Kidney epithelial cell (primary cell): ENCODE measurements at regions not wholly inside any gene's neighbourhood (a gene's known extent, or its start where the extent isn't known, plus 50 kb on each side); places are given as distances from the start of the nearest gene placed in this dataset.

Experiments
- DNase-seq: peaks from one replicate; pipeline ENCODE4 v3.0.0-alpha.2; 2010; ENCODE audit warnings: low read depth
- H3K27me3 ChIP-seq: 2 replicates; pipeline ENCODE4 v1.6.0; 2011; ENCODE audit warnings: low read length; ENCODE audit not compliant: control insufficient read depth, insufficient read depth
- H3K36me3 ChIP-seq: 2 replicates; pipeline ENCODE4 v1.5.1; 2011; ENCODE audit warnings: low read length; ENCODE audit not compliant: control insufficient read depth, insufficient read depth
- H3K4me3 ChIP-seq: 2 replicates; pipeline ENCODE4 v1.5.1; 2011; ENCODE audit warnings: low read depth, mild to moderate bottlenecking, control low read depth, low read length
- TF ChIP-seq, protein P1 (sequence below): IDR thresholded peaks from 2 replicates; pipeline ENCODE4 v1.5.1; 2011; ENCODE audit warnings: mild to moderate bottlenecking, moderate library complexity, low read length, control low read depth, inconsistent platforms; ENCODE audit not compliant: insufficient read depth, poor library complexity, severe bottlenecking

DNA sequence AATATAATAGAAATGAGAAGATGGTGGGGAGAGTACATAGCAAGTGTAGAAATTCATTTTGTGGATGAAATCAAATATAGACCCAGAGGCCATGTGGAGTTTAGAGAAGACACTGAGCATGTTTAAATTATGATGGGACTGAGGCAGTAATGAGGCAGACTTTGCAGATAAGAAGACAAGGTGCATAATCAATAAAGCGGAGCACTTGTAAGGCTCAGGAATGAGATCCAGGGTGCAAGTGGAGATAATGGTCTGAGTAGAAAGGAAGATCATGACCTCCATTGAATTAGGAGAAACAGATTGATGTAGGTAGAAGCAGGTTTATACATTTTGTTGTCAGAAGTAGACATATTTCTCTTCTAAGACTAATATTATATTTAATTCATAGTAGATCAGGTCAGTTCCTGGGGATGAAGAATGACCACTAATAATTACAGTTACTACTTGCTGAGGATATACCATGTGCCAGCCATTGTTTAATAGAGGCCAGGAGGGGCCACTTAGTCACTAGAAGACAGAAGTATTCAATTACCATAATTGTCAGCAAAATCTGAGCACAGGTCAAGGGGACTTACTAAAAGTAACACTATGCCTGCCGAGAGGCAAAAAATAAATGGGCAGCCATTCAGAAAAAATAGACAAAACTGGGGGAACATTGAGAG is 479.8 kb downstream of the DNAH5 start:
- Histone ChIP-seq H3K4me3 (no peak overlapping the region), H3K27me3 (no peaks in the 10 kb centered on the region), H3K36me3 (no peaks in the 10 kb centered on the region)
- no peak for DNase-seq
- TF ChIP-seq, protein P1, sequence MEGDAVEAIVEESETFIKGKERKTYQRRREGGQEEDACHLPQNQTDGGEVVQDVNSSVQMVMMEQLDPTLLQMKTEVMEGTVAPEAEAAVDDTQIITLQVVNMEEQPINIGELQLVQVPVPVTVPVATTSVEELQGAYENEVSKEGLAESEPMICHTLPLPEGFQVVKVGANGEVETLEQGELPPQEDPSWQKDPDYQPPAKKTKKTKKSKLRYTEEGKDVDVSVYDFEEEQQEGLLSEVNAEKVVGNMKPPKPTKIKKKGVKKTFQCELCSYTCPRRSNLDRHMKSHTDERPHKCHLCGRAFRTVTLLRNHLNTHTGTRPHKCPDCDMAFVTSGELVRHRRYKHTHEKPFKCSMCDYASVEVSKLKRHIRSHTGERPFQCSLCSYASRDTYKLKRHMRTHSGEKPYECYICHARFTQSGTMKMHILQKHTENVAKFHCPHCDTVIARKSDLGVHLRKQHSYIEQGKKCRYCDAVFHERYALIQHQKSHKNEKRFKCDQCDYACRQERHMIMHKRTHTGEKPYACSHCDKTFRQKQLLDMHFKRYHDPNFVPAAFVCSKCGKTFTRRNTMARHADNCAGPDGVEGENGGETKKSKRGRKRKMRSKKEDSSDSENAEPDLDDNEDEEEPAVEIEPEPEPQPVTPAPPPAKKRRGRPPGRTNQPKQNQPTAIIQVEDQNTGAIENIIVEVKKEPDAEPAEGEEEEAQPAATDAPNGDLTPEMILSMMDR = no peak

DNA sequence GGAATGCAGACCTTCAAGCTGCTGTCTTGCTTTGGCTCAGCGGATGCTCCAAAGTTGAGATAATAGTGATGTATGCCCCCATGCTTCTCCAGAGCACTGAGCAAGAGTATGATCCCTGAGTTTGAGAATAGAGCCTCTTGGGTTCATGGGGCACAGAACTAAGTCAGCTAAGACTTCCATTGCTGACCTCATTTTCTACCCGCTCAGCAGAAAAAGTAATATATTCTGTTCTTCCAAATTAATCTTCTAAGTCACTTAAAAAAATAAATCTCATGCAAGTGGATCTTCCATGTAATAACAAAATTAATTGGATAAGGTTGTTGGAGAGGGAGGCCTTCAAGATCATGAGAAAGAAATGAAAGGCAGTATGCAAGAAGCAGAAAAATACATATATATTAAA is 483.9 kb downstream of the DNAH5 start:
- TF ChIP-seq, protein P1 = no peak
- Histone ChIP-seq H3K4me3 (no peak overlapping the region), H3K27me3 (no peaks in the 10 kb centered on the region), H3K36me3 (no peaks in the 10 kb centered on the region)
- DNase-seq = no peak

DNA sequence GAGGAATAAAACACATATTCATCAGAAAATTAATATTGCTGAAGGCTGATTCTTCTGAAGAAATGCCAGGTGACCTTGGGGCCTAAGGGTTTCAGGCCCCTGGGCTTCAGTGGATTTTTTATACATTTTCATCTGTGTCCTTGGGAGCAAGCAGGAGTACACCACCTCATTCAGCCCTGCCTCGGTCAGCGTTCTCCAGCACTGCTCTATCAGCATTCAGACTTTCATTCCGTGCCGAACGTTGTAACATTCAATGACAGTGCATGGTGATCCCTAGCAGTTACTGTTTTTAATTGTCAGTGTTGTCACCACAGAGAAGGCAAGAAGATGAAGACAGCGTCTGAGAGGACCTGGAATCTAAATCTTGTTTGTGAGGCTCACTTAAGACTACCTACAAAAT is 490.4 kb downstream of the DNAH5 start:
- Histone ChIP-seq H3K36me3 (no peaks in the 10 kb centered on the region), H3K4me3 (no peak overlapping the region), H3K27me3 (no peaks in the 10 kb centered on the region)
- DNase-seq = no peak
- TF ChIP-seq, protein P1 = no peak

DNA sequence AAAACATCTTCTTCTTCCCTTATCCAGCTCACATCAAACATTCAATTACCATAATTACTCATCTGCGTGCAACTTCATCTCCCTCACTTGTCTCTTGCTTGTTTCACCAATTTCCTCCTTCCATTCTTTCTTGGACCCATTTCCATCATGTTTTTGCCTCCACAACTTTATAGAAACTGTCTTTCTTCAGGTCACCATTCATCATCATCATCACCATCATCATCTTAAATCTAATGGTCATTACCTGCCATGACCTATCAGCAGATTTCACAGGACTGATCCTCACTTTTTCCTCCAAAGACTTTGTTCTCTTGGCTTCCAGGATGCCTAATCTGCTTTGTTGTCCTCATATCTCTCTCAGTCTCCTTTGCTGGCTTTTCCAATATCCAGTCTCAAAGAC is 495.6 kb downstream of the DNAH5 start:
- no peak for DNase-seq
- H3K4me3 ChIP-seq = no peak overlapping the region
- TF ChIP-seq, protein P1 = no peak
- H3K36me3 ChIP-seq = no peaks in the 10 kb centered on the region
- no peaks in the 10 kb centered on the region for H3K27me3 ChIP-seq

DNA sequence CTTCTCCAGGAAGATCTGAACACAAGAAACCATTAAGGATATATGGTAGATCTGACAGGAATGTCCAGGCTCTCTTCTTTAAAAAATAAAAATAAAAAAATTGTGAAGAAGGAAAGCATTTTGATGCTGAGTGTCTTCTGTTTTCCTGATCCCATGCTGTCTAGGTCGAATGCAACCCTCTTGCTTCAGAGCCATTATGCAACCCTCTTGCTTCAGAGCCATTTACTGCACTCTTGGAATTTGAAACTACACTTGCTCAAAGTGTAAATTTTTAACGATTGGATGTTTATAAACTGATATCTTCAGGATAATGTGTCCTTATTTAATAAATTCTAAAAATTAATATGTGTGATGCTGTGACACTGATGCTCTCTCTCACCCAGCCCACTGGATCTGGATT is 505.1 kb downstream of the DNAH5 start:
- no peaks in the 10 kb centered on the region for H3K36me3 ChIP-seq
- no peak overlapping the region for H3K4me3 ChIP-seq
- no peaks in the 10 kb centered on the region for H3K27me3 ChIP-seq
- TF ChIP-seq, protein P1 = no peak
- no peak for DNase-seq

DNA sequence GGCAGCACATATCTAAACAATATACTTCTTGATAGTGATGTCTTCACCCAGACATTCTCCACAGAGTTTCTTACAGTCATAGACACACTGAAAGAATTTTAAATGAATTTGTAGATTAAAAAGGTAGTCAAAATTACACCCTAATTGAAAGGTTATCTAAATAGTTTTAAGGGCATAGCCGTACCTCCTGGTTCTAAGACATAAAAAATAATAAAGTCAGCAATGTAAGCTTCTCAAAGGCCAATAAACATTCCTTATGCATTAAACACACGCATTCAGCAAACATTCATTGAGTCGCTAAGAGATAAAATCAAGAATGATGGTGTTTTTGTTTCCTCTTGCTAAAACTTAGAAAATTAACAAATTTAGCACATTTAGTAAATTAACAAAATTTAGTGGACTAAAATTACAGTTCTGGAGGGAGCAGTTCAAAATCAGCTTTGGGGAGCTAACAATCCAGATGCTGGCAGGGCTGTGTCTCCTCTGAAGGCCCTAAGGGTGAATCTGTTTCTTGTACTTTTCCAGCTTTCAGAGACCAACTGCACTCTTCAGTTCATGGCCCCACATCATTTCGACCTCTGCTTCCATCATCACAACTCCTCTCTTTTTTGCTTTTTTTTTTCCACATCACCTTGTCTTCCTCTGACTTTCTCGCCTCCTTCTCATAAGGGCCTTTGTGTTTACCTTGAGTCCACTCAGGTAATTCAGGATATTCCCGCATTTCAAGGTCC is 516.5 kb downstream of the DNAH5 start:
- no peaks in the 10 kb centered on the region for H3K27me3 ChIP-seq
- no peaks in the 10 kb centered on the region for H3K36me3 ChIP-seq
- H3K4me3 ChIP-seq = no peak overlapping the region
- TF ChIP-seq, protein P1 = no peak
- DNase-seq = no peak
